Stimulated activated CD4-positive, alpha-beta T cell treated with anti-CD3 and anti-CD28 coated beads, Interleukin-4, amount 100 ng/mL, for 1 hour (primary cell): ENCODE measurements at regions not wholly inside any gene's neighbourhood (a gene's known extent, or its start where the extent isn't known, plus 50 kb on each side); places are given as distances from the start of the nearest gene placed in this dataset.
"Not testable (repeated sequence)": the region's sequence is repeated elsewhere in the genome, so short reads cannot be mapped to it uniquely, and the experiment has no call there.

Experiments used
- DNase-seq: peaks from one replicate; pipeline ENCODE4 v3.0.0-alpha.2; 2020

DNA sequence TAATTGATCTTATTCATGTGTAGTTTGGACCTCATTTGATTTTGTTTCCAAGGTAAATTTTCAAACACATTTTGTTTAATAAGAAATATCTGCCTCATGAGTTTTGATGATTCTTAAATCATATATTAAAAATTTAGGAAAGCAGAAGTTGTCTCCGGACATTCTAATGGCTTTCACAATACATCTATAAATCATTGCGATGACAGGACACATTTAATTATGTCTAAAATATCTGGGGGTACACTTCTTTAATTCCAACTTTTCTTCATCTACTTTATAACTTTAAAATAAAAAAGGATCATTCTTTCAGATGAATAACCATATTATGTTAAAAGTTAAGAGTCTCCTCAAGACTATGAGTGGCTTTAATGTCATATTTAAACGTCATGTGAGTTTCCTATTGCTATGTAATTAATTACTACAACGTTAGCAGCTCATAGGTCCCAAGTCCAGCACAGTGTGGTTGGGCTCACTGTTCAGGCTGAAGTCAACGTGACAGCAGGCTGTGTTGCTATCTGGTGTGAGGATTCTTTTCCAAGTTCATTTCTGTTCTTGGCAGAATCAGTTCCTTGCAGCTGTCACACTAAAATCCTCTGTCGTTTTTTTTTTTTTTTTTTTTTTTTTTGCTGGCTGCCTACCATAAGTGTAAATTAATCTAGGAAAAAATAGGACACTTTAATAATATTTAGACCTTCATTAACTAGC lies 893.5 kb downstream of the LTN1 start:
- no peak for DNase-seq

DNA sequence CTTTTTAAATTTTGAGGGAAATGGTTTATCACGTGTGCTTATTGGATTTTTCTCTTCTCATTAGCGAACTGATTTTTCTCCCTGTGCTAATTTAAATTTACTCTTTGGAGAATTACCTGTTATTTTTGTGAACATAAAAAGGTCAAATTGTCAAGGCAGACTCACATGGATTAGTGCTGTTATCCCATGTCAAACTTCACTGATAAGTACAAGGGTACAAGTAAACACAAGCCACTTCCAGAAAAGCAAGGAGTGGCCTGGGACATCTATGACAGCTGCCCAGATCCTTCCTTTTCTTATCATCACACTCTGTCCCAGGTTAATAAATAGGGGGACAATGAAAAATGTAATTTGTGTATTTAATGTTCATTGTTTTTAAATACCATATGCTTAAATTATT lies 901.2 kb downstream of the LTN1 start:
- no peak for DNase-seq

DNA sequence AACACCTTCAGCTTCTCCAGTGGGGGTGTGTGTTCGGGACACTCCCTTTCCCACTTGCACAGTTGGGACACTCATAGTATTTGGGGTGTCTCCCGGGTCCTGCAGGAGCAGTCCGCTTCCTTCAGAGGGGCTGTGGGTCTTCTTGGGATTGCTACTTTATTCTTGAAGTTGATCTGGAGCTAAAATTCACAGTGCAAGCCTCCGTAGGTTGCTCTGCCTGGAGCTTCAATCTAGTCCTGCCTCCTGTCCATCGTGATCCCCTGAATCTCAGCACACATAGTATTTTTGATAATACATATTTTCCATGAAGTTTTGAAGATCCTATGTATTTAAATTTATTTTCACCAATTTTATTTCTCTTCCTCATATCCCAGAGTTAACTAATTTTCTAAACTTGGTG lies 902.1 kb downstream of the LTN1 start:
- no peak for DNase-seq

DNA sequence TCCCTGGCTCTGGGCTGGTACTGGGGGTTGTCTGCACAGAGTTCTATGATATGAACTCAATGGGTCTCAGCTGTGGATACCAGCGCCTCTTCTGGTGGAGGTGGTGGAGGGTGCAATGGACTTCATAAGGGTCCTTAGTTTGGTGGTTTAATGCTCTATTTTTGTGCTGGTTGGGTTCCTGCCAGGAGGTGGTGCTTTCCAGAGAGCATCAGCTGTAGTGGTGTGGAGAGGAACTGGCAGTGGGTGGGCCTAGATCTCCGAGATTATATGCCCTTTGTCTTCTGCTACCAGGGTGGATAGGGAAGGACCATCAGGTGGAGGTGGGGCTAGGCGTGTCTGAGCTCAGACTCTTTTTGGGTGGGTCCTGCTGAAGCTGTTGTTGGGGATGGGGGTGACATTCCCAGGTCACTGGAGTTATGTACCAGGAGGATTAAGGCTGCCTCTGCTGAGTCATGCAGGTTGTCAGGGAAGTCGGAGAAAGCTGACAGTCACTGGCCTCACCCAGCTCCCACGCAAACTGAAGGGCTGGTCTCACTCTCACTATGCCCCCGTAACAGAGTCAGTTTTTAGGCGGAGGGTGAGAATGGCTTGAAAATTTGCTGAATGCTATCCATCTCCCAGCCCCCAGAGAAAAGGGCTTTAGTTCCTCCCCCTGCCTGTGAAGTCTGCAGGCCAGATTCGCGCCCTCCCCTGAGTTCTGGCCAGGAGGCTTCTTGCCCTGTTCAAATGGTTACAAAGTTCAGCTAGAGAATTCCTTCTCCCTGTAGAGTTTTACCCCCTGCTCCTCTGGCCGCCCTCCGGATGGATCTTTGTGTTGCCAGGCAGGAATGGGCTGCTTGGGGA lies 902.9 kb downstream of the LTN1 start:
- no peak for DNase-seq

- no peak for DNase-seq
These were observed 905.7 kb downstream of the LTN1 start for GRCh38 chr21:28086861-28087581.

GRCh38 chr21:28084951-28085350 lies 907.7 kb downstream of the LTN1 start:
- DNase-seq: no peak

GRCh38 chr21:28083350-28083749 lies 909.3 kb downstream of the LTN1 start:
- DNase-seq: no peak

DNA sequence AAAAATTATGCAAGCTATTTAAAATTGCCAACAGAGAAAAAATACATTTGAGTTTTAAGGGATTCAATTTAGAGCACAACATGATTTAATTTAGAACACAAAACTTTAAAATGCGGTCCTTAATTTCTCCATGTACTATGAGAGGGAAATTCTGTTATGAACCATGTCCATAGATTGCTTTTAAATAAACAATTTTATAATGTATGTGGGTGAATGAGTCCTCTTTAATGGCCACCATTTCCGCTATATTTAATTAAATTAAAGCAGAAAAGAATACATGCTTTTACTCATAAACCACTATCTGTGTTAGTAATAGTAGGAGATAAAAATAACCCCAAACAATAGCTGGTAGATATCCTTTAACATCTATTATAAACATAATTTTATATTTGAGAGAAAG lies 914.6 kb downstream of the LTN1 start:
- DNase-seq: no peak

DNA sequence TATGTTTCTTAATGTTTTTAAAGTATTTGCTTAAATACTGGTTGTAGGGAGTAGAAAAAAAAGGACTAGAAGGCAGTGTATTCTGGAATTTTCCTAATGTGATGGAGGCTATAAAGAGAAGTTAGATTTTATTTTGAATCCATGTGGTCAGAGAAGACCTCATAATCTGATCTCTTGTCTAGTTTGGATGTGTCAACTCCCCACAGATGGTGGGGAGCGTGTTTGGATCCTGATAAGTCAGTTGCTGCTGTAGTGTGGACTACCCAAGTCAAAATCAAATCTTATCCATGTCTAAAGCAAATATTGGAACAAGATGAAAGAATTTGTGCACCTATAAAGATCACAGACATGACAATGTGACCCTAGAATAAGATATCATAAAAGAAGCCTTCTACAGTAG lies 918.0 kb downstream of the LTN1 start:
- DNase-seq: no peak

- no peak for DNase-seq
These were observed 920.1 kb downstream of the LTN1 start for GRCh38 chr21:28072601-28073000.

GRCh38 chr21:28069450-28069923 lies 923.2 kb downstream of the LTN1 start:
- DNase-seq: no peak

- DNase-seq: no peak
These were observed 924.0 kb downstream of the LTN1 start for GRCh38 chr21:28068455-28069358.

DNA sequence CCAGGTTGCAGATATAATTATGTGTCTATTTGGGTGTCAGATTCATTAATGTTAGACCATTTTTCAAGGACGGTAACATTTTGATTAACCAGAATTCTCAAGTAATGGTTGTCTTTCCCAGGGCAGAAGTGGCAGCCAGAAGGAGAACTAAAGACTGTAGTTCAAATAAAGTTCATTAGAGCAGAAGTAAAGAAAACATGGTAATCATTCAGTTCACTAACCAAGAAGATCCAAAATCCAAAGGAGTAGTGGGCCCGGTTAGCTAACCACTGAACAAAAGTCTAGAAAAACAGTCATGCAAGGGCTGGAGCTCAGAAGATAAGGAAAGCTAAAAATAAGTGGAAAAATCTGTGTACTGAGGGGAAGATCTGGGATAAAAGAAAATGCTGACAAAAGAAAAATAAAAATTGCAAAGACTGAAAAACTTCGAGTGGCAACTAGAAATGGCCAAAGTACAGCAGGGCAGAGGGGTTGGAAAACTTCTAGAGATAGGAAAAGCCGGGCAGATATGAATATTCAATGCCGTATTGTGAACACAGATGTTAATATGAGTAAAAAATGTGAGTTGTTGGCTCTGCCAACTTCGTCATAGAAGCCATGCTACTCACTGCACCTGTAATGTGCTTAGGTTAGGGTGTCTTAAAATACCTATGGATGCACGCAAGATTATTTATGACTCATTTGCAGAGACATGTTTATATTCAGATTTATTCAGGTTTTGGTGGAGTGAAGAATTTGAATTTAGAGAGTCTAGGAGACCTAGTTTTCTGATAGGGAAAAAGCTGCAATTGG lies 925.9 kb downstream of the LTN1 start:
- no peak for DNase-seq

- no peak for DNase-seq
These were observed 926.6 kb downstream of the LTN1 start for GRCh38 chr21:28066076-28066475.

- no peak for DNase-seq
These were observed 929.1 kb downstream of the LTN1 start for GRCh38 chr21:28063241-28064216.

DNA sequence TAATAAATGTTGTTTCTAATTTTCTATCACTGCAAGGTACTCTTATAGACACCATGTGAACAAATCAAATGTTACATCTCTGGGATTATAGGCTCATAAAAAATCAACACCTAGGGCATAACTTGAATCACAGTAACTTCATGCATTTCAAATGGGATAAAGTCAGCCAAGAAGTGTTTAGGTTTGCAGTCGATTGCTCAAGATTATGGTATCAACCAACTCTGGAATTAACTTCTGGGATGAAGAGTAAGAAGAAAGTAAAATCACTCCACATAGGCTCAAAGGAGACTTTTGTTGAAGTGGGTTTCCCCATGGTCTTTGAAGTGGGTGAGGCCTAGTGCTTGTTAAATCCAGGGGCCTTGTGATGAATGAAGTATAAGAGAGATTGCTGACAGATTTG lies 939.7 kb downstream of the LTN1 start:
- DNase-seq: not testable (repeated sequence)

DNA sequence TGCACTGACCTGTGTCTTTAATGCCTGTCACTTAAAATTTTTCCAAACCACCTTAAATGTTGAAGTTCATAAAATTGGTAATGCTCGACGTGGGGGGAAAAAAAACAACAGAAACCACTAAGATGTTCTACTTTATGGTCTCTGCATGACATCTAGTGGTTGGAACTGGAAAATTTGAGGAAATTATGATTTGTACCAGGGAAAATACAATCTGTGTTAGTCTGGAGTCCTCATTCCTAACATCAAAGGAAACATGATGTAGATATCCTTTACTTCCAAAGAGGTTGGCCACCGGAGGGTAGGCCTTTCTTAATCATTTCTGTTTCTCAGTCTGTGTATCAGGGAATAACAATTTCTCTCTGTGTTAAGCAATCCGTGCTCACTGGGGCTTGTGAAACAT lies 941.0 kb downstream of the LTN1 start:
- DNase-seq: not testable (repeated sequence)

GRCh38 chr21:28035692-28036091 lies 957.0 kb downstream of the LTN1 start:
- not testable (repeated sequence) for DNase-seq

- DNase-seq: not testable (repeated sequence)
These were observed 957.8 kb downstream of the LTN1 start for GRCh38 chr21:28034916-28035315.

DNA sequence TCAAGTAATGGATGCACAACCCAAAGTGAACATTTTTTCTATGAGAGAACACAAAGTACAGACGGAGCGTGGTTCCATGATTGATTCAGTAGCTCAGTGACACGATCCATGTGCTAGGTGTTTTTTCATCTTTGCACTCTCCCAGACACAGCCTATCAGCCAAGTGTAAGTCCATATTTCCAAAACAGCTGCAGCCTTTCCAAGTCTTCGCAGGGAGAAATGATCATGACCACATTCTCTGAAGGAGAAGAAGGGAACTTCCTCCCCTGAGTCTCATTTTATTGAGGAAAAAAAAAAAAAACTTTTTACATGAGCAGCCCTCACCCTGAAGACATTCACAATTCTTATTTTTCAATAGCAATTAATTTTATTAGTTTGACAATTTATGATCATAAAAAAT lies 958.3 kb downstream of the LTN1 start:
- not testable (repeated sequence) for DNase-seq
